ENCODE measurements at regions not wholly inside any gene's neighbourhood (a gene's known extent, or its start where the extent isn't known, plus 50 kb on each side); places are given as distances from the start of the nearest gene placed in this dataset.

DNA sequence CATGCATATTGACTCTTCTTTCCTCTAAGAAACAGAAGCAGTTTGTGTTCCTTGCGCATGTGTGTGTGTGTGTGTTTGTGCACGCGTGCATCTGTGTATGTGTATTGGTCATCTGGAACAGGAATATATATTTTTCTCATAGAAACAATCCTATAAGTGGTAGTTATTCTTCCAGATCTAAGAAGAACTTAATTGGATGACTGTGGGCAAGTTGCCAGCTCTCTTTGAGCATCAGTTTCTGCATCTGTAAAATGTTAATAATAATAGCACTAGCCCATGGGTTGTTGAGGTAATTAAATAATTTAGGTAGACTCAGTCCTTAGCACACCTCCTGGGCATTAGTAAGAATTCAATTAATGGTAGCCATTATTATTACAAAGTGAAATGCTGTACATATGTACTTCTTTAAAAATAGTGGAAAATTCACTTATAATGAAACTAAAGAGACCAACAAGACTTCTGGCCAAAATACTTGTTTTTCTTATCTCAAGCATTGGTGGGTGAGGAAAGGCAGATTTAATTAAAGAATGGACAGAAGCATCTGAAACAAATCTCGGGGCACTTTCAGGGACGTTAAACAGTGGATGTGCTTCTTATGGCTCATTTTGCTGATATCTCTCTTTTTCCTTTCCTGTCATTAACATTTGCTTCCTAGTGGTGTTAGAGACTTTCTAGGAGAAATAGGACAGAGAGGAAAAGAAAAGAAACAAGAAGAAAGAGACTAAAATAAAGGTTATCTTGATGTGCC lies 124.9 kb upstream of the HABP2 start:
- peaks cover 12 to 14% of the 10 kb centered on the region in 2 donors for H3K4me1 ChIP-seq (ENCODE audit: control insufficient read depth in 1 of 2, insufficient read depth in 2 of 2, low read length in 2 of 2)
- no peak overlapping the region for H3K27ac ChIP-seq (ENCODE audit: low read depth in 1 of 2, low read length in 2 of 2)
- WGBS (ENCODE audit: insufficient coverage) = no CpG with 5 or more reads among the region's 5 CpGs
- H4K20me1 ChIP-seq (ENCODE audit: insufficient read depth, low read length) = no peaks in the 10 kb centered on the region
- H3K4me3 ChIP-seq (replicated peaks in 1 of 3; ENCODE audit: low read depth in 2 of 3, low read length in 3 of 3) = no peak overlapping the region
- Mint-ChIP-seq H3K27ac (no peak overlapping the region), H3K4me1 (peaks cover 11% of the 10 kb centered on the region), H3K27me3 (ENCODE audit: low read depth in 3 of 3) (peaks cover 0 to 3% (median 3%) of the 10 kb centered on the region in 3 donors), H3K4me3 (no peak overlapping the region), H3K36me3 (no peaks in the 10 kb centered on the region), H3K9me3 (peaks cover 0 to 7% (median 3%) of the 10 kb centered on the region in 7 donors)
- no peak overlapping the region for H3K4me2 ChIP-seq (replicated peaks; ENCODE audit: extremely low read depth, low read length, poor library complexity, severe bottlenecking)
- no peak overlapping the region for H2AFZ ChIP-seq (ENCODE audit: insufficient read depth, low read depth, low read length, poor library complexity, severe bottlenecking)
- H3K9ac ChIP-seq (ENCODE audit: insufficient read depth, low read length, poor library complexity, severe bottlenecking) = no peak overlapping the region
- H3K9me3 ChIP-seq (replicated peaks in 1 of 2; ENCODE audit: control insufficient read depth in 1 of 2, insufficient read depth in 1 of 2, low read length in 2 of 2) = no peaks in the 10 kb centered on the region
- no peaks in the 10 kb centered on the region for H3K36me3 ChIP-seq (replicated peaks in 1 of 2; ENCODE audit: control insufficient read depth in 1 of 2, insufficient read depth in 2 of 2, low read length in 2 of 2)
- H3K79me2 ChIP-seq (ENCODE audit: insufficient read depth, low read length) = no peaks in the 10 kb centered on the region
- TF ChIP-seq, protein P1, sequence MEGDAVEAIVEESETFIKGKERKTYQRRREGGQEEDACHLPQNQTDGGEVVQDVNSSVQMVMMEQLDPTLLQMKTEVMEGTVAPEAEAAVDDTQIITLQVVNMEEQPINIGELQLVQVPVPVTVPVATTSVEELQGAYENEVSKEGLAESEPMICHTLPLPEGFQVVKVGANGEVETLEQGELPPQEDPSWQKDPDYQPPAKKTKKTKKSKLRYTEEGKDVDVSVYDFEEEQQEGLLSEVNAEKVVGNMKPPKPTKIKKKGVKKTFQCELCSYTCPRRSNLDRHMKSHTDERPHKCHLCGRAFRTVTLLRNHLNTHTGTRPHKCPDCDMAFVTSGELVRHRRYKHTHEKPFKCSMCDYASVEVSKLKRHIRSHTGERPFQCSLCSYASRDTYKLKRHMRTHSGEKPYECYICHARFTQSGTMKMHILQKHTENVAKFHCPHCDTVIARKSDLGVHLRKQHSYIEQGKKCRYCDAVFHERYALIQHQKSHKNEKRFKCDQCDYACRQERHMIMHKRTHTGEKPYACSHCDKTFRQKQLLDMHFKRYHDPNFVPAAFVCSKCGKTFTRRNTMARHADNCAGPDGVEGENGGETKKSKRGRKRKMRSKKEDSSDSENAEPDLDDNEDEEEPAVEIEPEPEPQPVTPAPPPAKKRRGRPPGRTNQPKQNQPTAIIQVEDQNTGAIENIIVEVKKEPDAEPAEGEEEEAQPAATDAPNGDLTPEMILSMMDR (IDR thresholded peaks at IDR 0.05) = no peak
- no peak for DNase-seq
- intact Hi-C loops (cut with micrococcal nuclease) = no loop called here
- no peaks in the 10 kb centered on the region for H3K27me3 ChIP-seq (ENCODE audit: control insufficient read depth in 2 of 2, insufficient read depth in 2 of 2, low read length in 2 of 2)

DNA sequence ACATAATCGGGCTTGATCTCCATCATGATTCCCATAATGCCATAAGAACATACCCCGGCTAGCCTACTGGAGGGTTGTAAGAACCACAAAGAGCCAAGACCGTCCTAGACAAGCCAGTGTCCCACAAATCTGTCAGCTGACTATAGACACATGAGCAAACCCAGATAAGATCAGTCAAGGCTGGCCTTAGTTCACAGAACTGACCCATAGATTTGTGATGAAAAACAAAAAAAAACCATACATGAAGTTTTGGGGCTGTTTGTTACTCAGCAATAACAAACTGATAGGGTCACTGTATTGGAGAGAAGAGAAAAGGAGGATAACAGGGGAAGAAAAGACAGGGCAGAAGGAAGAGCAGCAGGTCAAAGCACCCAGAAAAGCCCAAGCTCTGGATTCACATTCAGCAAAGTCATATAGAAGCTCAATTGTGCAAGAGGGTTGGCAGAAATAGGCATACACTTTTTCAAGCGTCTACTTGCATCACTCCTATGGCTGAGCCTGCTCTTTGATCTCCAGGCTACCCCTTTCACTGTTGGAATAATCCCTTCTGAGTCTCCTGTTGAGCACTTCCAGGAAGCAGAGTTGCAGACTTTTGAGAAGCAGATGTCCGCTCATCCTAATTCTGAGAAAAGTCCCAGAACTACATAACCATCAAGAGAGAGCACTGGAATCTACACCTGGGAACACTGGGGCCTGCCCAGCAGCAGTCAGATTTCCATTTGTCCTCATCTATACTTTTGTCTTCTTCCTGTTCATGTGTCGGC lies 122.0 kb upstream of the HABP2 start:
- Mint-ChIP-seq H3K36me3 (no peaks in the 10 kb centered on the region), H3K4me1 (peaks cover 11% of the 10 kb centered on the region), H3K4me3 (no peak overlapping the region), H3K27ac (peak overlapping the region in 1 of 7 donors; percentile 25), H3K27me3 (ENCODE audit: low read depth in 3 of 3) (peaks cover 0 to 3% (median 1%) of the 10 kb centered on the region in 3 donors), H3K9me3 (peaks cover 2 to 6% (median 3%) of the 10 kb centered on the region in 7 donors)
- TF ChIP-seq, protein P1 (IDR thresholded peaks at IDR 0.05) = no peak
- Histone ChIP-seq H4K20me1 (ENCODE audit: insufficient read depth, low read length) (no peaks in the 10 kb centered on the region), H2AFZ (ENCODE audit: insufficient read depth, low read depth, low read length, poor library complexity, severe bottlenecking) (no peak overlapping the region), H3K36me3 (replicated peaks in 1 of 2; ENCODE audit: control insufficient read depth in 1 of 2, insufficient read depth in 2 of 2, low read length in 2 of 2) (no peaks in the 10 kb centered on the region), H3K9me3 (replicated peaks in 1 of 2; ENCODE audit: control insufficient read depth in 1 of 2, insufficient read depth in 1 of 2, low read length in 2 of 2) (no peaks in the 10 kb centered on the region), H3K4me2 (replicated peaks; ENCODE audit: extremely low read depth, low read length, poor library complexity, severe bottlenecking) (no peak overlapping the region), H3K79me2 (ENCODE audit: insufficient read depth, low read length) (no peaks in the 10 kb centered on the region), H3K4me3 (replicated peaks in 1 of 3; ENCODE audit: low read depth in 2 of 3, low read length in 3 of 3) (no peak overlapping the region), H3K9ac (ENCODE audit: insufficient read depth, low read length, poor library complexity, severe bottlenecking) (no peak overlapping the region), H3K4me1 (ENCODE audit: control insufficient read depth in 1 of 2, insufficient read depth in 2 of 2, low read length in 2 of 2) (peaks cover 12 to 14% of the 10 kb centered on the region in 2 donors), H3K27me3 (ENCODE audit: control insufficient read depth in 2 of 2, insufficient read depth in 2 of 2, low read length in 2 of 2) (no peaks in the 10 kb centered on the region), H3K27ac (ENCODE audit: low read depth in 1 of 2, low read length in 2 of 2) (no peak overlapping the region)
- DNase-seq = no peak
- 80% methylated on average over 5 of the region's 6 CpGs for WGBS (ENCODE audit: insufficient coverage)
- intact Hi-C loops (cut with micrococcal nuclease) = no loop called here

Measured in CD14-positive monocyte (primary cell).